22Rv1 (cell line): ENCODE measurements at regions not wholly inside any gene's neighbourhood (a gene's known extent, or its start where the extent isn't known, plus 50 kb on each side); places are given as distances from the start of the nearest gene placed in this dataset.

ENCODE experiments used
- CTCF ChIP-seq: fragments of 450-650 bp; IDR thresholded peaks from 2 replicates; pipeline ENCODE4 v1.5.1; 2017; ENCODE audit warnings: mild to moderate bottlenecking
- ZFX ChIP-seq: fragments of 450-650 bp; IDR thresholded peaks from 2 replicates; pipeline ENCODE4 v1.6.1; 2017; ENCODE audit warnings: antibody characterized with exemption, borderline replicate concordance

- TF ChIP-seq CTCF (no peak), ZFX (no peak)
These were observed 515.2 kb downstream of the REEP3 start for GRCh38 chr10:64036321-64036930.
